Fibroblast of villous mesenchyme (primary cell): ENCODE measurements at regions not wholly inside any gene's neighbourhood (a gene's known extent, or its start where the extent isn't known, plus 50 kb on each side); places are given as distances from the start of the nearest gene placed in this dataset.

Source experiments
- DNase-seq: peaks from one replicate; pipeline ENCODE4 v3.0.0-alpha.2; 2010; ENCODE audit warnings: low read depth
- H3K4me3 ChIP-seq: 2 replicates; pipeline ENCODE4 v1.5.1; 2011; ENCODE audit warnings: low read depth, mild to moderate bottlenecking, low read length
- TF ChIP-seq, protein P1 (sequence below): IDR thresholded peaks from 2 replicates; pipeline ENCODE4 v1.5.1; 2012; ENCODE audit warnings: low read depth, mild to moderate bottlenecking, low read length; ENCODE audit not compliant: insufficient read depth

DNA sequence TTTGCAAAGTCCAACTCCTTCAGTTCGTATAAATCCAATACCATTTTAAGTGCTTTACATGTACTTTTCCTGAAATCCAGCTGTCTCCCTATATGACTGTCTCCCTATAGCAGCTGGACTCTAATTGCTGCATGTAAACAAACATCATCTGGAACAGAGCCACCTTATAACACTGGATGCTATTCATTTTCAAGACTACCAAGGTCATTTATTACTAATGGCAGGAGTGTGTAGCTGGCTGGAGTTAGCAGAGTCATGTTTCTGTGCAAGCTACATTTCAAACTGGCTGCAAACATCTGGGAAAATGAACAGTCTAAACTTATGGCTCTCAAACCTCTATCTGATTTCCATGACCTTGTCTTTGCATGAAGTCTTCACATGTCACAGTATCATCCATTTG, 575.2 kb downstream of the PIK3C3 start:
- TF ChIP-seq, protein P1, sequence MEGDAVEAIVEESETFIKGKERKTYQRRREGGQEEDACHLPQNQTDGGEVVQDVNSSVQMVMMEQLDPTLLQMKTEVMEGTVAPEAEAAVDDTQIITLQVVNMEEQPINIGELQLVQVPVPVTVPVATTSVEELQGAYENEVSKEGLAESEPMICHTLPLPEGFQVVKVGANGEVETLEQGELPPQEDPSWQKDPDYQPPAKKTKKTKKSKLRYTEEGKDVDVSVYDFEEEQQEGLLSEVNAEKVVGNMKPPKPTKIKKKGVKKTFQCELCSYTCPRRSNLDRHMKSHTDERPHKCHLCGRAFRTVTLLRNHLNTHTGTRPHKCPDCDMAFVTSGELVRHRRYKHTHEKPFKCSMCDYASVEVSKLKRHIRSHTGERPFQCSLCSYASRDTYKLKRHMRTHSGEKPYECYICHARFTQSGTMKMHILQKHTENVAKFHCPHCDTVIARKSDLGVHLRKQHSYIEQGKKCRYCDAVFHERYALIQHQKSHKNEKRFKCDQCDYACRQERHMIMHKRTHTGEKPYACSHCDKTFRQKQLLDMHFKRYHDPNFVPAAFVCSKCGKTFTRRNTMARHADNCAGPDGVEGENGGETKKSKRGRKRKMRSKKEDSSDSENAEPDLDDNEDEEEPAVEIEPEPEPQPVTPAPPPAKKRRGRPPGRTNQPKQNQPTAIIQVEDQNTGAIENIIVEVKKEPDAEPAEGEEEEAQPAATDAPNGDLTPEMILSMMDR, result no peak
- DNase-seq, result no peak

DNA sequence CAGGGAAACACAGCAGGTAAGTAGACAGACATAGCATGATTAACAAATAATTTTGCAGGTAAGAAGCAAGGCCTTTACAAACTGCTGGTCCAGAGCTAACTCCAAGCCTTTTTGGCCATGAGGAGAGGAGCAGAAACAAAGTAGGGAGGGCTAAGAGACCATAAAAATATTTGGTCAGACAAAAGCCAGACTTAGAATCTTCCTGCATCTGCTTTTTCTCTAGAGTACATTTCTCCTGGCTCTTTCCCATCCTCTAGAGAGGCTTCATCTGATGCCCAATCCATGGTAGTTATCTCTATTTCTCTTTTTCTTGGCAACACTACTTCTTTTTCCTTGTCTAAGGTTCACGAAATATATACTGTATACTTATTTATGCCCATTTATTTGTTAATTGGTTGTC, 577.1 kb downstream of the PIK3C3 start:
- no peak for DNase-seq
- no peak overlapping the region for H3K4me3 ChIP-seq
- TF ChIP-seq, protein P1, result no peak

More for the DNA sequence above, 575.2 kb downstream of the PIK3C3 start:
- H3K4me3 ChIP-seq, result no peak overlapping the region

DNA sequence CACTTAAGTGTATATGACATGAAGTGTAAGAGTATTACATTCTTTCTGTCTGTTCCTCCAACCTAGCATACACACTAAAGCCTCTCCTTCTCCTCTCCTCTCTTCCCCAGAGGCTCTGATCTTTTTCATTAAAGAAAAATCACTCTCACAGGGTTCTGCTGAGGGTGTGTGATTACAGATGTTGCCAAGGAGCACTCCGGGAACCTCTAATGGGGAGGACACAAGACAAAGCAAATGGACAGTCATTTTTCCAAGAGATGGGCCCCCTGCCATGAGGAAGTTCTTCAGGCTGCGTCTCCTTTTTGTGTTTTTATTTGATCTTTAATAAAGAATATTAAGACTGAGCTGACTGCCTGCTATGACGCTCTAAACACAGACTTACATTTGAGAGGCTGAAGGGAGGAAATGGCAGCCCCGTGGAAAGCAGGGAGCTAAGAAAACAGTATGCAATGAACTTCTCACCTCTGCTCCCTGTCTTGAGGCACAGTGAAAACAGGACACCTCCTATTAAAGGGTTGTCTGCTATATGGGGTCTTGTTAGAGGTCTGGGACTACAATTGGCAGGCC, 578.1 kb downstream of the PIK3C3 start:
- TF ChIP-seq, protein P1, result no peak
- DNase-seq, result no peak
- no peak overlapping the region for H3K4me3 ChIP-seq

DNA sequence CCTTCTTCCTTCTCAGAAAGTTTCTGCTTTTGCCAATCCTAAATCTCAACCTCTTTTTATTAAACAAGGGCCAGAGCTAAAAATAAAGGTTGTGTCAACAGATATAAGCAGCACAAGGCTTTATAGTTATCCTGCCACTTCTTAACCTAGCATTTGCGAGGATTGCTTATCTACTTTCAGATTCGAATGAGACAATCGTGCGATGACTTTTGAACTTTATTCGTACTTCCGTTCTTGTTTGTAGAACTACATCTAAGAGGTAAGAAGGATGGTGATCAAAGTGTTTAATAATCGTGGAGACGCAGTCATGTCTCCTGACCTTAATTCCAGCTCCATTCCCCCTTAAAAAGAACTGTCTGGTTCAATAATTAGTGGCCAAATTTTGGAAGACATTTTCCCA, 578.6 kb downstream of the PIK3C3 start:
- H3K4me3 ChIP-seq, result no peak overlapping the region
- no peak for DNase-seq
- TF ChIP-seq, protein P1, result no peak

DNA sequence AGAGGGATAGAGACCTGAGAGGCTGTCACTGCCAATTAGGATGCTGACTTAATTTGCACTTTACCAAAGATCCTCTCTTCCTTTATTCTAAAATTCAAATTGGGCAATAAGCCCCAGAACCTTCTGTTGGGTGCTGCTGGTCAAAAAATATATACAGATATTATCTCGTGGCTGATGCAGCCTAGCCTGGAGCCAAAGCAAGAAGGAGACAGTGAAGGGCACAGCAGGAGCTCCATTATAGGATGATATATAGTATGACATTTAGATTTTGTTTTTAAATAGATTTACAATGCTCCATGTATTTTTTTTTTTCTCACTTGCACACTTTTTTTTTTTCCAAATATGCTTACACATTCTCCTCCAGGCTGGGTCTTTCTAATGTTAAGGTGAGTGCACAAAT, 579.3 kb downstream of the PIK3C3 start:
- DNase-seq, result no peak

DNA sequence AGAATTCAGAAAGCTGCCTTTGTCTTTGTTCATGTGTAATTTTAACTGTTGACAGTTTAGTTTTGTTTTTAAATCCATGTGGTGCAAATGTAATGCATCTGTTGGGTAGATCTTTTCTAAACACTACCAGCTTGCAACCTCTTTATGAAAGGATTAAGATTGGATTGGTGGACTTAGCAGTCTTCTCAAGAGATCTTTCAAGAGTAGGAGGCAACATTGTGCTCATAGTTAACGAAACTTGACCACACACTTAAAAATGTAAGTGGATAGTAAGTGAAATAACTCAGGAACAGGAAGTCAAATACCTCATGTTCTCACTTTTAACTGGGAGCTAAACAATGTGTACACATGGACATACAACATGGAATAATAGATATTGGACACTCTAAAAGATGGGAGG, 579.0 kb downstream of the RIT2 start:
- no peak for DNase-seq
- H3K4me3 ChIP-seq, result no peak overlapping the region
- TF ChIP-seq, protein P1, result no peak

More for the DNA sequence above, 579.3 kb downstream of the PIK3C3 start:
- H3K4me3 ChIP-seq, result no peak overlapping the region
- TF ChIP-seq, protein P1, result no peak

DNA sequence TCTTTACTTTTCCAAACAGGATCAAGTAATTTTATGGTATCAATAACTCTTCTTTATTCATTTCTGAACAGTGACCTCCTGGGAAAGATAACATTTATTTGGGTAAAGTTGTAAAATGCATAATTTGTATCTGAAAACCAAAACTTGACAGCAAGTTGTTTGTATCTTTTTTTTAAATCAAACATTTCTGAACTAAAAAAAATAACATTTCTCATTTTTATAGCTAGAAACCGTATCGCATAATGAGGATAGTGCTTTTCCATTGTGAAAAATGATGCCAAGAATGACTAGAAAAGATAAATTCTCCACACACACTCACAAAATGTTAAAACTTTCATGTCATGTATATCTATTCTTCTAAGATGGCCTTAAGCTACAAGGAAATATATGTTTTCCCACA, 578.2 kb downstream of the RIT2 start:
- TF ChIP-seq, protein P1, result no peak
- no peak for DNase-seq
- no peak overlapping the region for H3K4me3 ChIP-seq
